HG03039 (cell line): ENCODE measurements at regions not wholly inside any gene's neighbourhood (a gene's known extent, or its start where the extent isn't known, plus 50 kb on each side); places are given as distances from the start of the nearest gene placed in this dataset.

ENCODE experiments used
- ATAC-seq: cut with Tn5 transposase; IDR thresholded peaks from one replicate; pipeline ENCODE4 v1.9.1; 2021; ENCODE audit warnings: mild to moderate bottlenecking, moderate library complexity; ENCODE audit not compliant: unreplicated experiment

DNA sequence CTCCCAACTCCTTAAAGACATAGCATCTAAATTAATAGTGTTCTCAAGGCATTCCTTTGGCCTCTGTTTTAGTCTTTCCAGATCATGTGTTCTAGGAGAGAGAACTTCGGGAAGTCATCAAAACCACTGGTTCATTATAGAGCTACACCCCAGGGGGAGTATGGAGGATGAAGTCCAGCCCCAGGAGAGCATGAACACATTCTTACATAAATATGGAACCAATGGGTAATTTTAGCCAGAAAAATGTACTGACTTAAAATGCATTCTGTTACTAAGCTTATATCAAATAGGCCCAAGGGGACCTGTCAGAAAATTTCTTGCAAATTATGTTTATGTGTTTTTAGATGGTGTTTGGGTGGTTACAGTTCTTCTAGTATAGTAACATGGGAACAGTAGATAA is 165.2 kb downstream of the NTMT2 start:
- ATAC-seq = no peak

DNA sequence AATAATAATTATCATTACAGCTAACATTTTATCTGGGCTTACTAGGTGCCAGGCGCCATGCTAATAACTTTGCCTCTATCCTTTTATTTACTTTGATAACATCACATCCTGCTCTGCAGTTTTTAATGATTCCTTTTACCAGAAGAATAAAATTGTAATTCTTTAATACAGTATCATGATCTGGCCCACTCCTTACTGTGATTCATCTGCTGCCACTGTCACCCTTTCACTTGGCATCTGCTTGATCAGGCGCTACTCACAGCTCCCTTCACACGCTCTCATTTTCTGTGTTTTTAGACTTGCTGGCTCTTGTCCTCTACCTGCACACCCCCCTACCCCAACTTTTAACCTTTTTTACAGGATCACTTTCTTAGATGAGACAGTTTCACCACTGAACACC is 167.5 kb downstream of the NTMT2 start:
- ATAC-seq = no peak

DNA sequence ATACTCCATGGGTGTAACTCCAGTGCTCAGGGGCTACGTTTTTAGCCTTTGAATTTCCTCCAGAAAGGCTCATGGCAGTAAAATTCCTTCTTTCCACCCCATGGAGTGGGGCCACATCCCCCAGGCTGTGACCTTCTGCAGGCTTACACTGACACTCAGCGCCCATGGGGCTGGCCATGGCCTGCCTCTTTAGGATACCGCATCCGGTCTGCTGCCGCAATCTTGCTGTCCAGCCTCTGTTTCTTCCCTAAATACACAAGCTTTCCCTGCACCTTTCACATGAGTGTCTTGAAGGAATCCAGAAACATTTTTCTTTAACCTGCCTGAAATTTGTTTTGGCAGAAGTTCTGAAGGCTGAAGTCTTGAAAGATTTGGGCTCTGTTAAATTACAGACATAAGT is 170.5 kb downstream of the NTMT2 start:
- no peak for ATAC-seq

DNA sequence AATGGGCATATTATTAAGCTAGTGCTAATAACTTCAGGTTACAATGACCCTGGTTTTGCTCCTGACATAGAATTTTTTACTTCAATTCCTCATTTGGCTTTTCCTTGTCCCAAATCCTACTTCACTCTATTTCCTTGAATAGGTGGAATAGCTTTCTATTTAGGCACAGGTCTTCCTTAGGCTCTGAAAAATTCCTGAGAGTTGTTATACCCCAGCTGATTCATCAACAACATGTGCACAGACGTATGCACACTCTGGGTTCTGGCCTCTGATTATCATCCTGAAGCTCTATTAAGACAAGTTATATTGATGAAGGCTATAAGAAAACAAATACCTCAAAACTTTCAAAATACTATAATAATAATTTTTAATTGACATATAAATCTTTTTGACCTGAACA is 172.4 kb downstream of the NTMT2 start:
- ATAC-seq = no peak

DNA sequence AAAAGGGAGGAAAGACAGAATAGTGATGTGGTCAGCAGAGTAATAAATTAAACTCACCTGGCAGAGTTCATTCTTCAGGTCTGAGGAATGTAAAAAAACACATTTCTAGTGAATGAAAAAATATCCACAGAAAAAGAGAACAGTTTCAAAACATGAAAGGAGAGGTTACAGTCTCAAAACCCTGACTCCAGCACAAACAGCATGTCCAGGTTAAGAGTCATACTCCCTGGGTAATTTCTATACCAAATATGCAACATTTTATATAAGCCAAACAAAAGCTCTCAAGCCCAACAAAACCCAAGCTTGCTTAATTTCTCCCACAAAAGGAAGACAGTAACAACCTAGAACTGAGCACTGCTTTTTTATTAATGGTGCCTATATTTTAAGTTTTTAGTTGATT is 173.0 kb downstream of the NTMT2 start:
- no peak for ATAC-seq

DNA sequence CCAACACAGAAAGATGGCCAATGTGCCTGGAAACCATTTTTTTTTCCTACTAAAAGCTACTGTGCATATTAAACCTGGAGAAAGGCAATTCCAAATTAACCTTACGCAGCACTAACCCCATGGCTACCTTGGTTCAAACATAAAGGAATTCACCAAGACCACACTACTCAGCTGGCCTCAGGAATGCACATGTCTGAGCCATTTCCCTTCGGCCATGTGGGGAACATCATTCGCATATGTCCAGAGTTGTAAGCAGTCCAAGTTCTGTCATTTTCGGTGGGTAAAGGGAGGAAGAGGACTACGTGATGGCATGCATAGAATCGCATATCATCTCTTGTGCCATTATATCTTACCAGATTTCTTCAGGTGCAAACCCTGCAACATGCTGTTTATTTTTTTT is 175.4 kb downstream of the NTMT2 start:
- ATAC-seq = no peak

DNA sequence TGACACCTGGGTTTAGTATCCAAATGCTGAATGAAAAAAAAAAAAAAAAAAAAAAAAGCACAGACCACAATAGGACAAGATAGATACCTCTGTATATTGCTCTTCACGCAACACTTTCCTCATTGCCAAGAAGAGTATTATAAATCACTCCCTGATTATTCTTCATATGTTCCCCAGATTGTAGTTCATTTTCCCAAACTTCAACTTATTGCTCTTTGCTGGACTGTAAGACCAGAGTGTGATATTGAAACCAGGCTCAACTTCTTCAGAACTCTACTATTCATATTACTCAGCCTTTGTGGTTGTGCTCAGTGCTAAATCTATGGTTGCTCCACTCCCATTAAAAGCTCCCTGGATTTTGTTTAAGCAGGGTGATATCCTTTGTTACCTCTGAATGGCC is 180.4 kb downstream of the NTMT2 start:
- ATAC-seq = no peak

DNA sequence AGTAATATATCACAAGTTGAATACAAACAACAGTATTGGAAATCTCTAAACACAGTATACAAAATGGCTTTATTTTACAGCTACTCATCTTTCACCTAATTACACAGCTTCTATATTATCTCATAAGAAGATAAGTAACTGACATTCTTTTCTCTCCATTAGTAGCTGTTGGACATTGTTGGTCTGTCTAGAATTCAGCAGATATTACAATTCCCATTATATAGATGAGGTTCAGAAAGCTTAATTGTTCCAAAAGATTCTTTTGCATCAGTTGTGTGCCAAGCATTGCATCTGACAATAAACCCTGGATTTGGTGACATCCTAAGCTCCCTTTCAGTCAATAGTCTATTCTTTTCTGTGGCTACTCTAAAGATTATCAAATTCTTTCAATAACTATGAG is 187.0 kb downstream of the NTMT2 start:
- ATAC-seq = no peak

DNA sequence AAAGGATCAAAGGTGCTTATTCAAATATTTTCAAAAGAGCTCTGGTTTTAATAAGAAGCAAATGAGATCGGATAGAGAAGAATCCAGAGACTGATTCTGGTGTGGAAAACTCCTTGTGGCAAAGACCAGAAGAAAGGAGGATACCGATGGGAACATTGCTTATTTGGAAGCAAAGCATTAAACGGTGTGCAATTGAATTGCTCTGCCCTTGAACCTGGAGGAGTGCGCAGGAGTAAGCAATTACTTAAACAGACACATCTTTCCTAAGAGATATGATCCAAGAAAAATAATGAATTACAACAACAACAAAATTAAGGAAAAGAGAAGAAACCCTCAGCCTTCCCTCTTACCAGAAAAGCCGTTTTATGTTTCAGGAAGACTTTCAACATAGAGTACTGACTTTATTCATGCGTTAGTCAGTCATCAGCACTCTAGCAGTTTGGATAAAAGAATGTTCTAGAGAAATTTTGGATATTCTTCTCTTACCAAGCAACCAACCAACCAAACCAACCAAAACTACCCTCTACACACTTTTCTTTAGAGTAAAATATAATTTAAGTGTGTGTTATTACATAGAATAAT is 191.7 kb downstream of the NTMT2 start:
- no peak for ATAC-seq

DNA sequence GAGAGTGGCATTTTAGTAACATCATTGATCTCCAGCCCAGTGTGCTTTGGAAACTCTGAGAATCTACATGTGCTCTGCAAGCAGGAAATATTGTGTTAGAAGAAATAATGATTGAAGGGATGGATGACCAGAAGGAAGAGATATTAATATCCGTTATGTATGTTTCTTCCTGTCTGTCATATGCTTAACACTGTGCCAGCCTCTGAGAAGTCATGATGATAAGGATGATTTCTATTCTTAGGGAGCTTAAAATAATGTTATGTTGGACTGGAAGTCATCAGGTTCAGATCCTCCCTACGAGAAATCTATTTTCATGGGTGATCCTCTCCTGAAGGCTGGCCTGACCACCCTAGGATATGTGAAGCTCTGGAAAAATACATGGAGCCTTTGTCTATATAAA is 192.4 kb upstream of the GORAB start:
- ATAC-seq = no peak

DNA sequence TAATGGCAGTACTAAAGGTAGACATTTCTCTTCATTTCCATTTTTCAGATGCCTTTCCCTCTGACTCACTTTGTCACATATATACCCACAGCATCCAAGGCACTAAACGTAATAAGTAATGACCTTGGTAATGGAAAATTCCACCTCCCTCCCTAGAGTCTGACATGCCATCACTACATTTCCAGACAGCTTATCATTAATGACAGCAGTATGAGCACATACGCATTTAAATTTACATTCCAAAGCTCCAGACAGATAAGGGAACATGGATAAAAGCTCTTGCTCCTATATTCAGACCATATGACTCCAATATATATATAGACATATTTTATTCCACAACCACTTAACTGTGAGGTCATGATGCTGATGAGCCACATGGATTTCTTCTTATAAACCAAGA is 191.7 kb upstream of the GORAB start:
- no peak for ATAC-seq

DNA sequence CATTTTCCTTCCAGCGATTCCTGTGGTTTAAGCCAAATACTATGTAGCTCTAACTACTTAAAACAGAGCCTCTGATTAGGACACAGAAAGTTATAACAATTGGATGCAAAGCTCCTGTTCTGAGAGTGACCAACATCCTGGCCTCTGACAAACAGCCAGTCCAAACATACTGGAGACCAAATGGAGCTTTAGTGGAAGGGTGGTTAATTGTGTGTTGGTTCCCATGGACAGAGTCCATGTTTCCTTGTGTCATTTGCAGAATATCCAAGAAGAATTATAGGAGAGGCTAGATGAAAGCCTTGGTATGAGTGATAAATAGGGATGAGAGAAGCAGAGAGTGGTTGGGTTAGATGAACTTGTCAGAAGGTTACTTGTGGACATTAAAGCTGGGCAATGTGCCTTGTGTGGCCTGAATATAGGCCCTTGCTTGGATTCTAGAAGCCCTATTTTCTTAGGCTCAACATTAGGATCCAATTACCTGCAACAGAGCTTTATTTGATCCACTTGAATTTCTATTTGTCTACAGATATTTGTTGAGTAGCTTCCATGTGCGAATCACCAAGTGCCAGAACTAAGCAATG is 180.5 kb upstream of the GORAB start:
- ATAC-seq = no peak

DNA sequence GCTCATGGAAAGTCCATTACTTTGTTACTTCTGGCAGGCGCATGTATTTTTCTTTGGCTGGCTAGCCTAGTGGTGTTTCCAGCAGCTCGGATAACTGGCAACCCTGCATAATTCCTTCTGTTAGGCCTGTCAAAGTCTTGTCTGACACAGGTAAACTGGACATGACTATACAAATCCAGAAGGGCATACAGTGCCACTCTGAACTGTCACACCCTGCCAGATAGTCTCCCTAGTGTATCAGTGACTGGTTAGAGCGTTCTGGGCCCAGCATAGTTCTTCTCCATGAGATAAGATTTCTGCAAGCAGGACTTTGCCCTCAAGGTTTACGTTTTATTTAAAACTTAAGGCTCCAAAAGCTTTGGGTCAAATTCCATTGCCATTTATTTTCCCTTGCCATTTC is 177.7 kb upstream of the GORAB start:
- no peak for ATAC-seq

DNA sequence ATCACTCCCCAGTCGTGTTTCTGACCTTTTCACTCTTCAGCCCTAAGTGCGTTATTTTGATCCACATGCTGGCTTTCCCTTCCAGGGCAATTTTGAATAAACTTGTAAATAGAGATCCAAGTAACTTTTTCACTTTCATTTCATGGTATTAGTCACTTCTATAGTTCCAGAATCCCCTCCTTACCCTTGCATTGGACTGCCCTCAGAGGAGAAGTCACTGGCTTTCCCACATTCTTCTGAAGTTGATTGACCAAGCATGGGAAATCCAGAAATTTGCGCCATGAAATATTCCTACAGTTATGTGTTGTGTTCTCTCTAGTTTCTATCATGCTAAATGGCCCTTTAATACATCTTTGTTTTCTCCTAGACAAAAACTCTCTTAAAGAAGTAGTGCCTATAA is 177.3 kb upstream of the GORAB start:
- no peak for ATAC-seq

DNA sequence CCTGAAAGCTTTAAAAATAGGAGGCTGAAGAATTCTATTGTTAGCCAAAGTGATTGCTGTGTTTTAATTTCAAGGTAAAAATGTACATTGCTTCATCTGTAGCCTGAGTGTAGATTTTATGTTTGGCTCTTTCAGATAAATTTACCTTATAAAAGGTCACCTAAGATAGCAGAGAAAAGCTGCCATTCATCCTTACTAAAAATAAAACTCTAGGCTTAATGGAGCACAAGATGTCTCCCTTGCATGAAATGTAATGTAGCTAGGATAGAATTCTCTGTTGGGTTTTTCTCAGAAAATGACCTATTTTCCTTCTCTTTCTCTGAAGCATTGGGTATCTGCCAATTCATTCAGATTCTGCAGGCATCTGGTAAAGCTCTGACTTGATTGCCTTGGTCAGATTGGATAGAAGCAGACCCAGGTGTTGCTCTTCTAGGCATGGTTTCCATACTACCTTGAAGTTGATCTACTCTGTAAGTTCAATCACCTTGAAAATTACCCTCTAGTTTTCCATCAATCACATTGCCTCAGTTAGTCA is 176.6 kb upstream of the GORAB start:
- ATAC-seq = no peak

DNA sequence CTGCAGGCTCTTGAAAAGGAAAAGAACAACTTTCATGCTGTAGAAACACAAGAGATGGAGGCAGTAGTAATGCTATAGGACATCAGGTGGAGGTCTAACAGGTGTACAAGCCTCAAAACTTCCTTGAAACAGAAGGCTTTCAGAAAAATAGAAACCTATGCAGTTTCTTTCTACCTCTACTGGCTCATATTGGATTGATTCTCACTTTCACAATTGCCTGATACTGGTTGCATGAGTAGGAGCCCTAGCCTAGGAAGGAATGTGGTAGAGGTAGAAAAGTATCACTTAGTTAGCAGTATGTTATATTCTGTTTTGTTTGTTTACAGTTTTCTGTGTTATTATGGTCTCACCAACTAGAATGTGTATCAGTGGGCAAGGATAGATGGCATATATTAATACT is 175.4 kb upstream of the GORAB start:
- ATAC-seq = no peak

DNA sequence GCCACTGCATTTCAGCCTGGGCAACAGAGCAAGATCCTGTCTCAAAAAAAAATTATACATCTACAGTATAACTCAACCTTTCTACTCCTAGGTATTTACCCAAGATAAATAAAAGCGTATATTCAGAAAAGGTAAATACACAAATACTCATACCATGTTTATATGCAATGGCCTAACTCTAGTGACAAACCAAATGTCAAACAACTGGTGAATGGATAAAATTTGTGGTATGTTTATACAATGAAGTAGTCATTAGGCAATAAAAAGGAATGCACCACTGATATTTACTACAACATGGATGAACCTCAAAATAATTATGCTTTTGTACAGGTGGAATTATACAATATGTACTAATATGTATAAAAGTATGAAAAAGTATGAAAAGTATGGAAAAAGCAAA is 174.2 kb upstream of the GORAB start:
- ATAC-seq = no peak

DNA sequence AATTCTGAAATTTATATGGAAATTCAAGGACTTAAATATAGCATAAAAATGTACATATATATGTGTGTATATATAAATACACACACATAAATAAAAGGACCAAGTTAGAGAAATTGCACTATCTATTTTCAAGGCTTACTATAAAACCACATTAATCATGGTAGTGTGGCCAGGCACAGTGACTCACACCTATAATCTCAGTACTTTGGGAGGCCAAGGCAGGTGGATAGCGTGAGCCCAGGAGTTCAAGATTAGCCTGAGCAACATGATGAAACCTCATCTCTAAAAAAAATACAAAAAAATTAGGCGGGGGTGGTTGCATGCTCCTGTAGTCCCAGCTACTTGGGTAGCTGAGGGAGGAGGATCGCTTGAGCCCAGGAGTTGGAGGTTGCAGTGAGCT is 171.4 kb upstream of the GORAB start:
- no peak for ATAC-seq

DNA sequence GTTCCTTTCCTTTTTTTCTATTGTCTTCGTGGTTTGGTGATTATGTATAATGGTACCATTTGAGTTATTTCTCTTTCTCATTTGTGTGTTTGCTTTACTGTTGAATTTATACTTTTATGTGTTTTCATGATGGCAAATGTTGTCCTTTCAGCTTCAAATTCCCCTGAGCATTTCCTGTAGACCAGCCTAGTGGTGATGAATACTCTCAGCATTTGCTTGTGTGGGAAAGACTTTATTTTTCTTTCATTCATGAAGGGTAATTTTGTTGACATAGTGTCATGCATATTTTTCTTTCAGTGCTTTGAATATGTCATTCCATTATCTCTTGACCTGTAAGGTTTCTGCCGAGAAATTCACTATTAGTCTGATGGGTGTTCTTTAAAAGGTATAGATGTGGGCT is 166.6 kb upstream of the GORAB start:
- ATAC-seq = no peak

DNA sequence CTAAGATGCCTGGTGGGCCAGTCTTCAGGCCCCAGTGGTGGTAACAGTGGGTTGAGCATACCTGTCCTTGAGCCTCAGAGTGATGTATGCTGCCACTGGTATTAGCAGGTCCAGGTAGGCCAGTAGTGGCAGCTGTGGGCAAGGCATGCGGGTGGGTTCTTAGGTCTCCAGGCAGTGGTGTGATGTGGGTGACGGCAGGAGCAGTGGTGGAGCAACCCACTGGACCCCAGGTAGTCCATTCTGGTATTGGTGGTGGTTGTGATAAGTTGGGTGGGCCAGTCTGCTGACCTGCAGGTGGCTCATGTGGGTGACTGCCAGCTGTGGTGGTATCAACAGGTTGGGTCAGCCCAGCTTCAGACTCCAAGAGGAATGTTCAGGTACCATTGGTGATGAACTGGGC is 165.0 kb upstream of the GORAB start:
- ATAC-seq = no peak

DNA sequence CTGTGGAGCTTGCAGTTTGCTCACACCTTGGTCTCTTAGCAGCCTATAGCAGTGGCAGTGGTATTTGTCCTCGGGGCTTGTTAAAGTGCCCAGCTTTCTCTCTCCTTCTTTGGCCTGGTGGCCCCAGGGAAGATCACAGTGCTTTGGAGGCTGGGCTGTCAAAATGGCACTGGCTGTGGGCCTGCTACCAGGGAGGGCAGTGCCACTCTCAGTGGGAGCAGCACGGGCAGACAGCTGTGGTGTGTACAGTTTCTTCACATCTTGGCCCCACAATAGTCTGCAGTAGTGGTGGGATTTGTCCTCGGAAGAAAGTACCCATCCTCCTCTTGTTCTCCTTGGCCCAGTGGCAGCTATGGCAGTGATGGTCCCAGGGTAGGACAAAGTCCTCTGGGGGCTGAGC is 164.4 kb upstream of the GORAB start:
- no peak for ATAC-seq

DNA sequence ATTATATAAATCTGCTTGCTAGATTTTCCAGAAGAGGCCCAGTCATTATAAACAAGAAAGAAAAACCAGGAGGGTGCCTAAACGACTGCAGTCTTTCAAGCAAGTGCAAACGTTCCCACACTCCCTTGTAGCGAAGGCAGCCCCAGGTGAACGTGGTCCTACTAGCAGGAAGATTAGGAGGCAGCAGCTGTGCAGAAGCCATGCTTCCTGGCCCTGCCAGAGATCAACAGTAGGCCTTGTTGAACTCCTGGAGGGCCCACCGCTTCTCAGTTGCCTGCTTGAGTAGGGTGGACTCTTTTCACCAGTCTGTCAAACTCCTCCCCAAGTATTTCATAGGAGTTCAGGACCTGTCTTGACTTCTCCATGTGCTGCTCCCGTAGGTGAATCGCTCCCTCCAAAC is 163.0 kb upstream of the GORAB start:
- no peak for ATAC-seq

DNA sequence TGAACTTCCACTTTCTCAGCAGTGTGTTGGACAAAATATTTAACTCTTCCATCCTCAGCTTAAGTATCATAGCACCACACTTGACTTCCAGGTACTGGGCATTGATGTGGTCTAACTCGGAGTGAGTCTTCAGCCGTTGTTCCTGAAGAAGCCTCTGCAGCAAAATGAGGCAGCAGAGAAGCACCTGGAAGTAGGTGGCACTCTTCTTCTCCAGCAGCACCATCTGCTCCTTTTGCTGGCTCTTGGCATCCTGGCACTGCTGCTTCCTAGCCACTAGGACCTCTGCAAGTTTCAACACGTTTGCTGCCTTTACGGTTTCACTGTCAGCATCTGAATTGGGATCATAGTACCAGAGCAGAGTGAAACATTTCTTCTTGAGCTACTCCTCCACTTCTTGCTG is 162.5 kb upstream of the GORAB start:
- ATAC-seq = no peak
